Sigmoid colon (tissue), 4 donors: ENCODE measurements at regions not wholly inside any gene's neighbourhood (a gene's known extent, or its start where the extent isn't known, plus 50 kb on each side); places are given as distances from the start of the nearest gene placed in this dataset.
"Not testable (repeated sequence)": the region's sequence is repeated elsewhere in the genome, so short reads cannot be mapped to it uniquely, and the experiment has no call there.

Source experiments
- CTCF ChIP-seq, 4 experiments: fragments of 450-650 bp in 3 of 4; fragments of 200-600 bp in 1 of 4; IDR thresholded peaks; one replicate each; pipeline ENCODE4 v1.5.1; 2016 to 2019; ENCODE audit warnings: antibody characterized with exemption in 4 of 4, mild to moderate bottlenecking in 3 of 4, moderate library complexity in 2 of 4
- EP300 ChIP-seq, 4 donors: sonication (generic); formaldehyde crosslinking; IDR thresholded peaks; one replicate each; pipeline ENCODE4 v1.6.1; 2017; ENCODE audit warnings: antibody characterized with exemption in 4 of 4

DNA sequence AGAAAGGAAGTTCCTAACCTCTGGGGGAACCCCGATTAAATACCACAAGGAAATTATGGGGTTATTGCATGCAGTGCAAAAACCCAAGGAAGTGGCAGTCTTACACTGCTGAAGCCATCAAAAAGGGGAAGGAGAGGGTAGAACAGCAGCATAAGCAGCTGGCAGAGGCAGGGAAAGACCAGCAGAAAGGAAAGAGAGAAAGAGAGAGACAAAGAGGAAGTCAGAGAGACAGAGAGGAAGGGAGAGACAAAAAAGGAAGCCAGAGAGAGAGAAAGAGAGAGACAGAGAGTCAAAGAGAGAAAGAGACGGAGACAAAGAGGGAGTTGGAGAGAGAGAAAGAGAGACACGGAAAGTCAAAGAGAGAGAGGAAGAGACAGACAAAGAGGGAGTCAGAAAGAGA is 689.1 kb downstream of the TFAP2A start:
- not testable (repeated sequence) for TF ChIP-seq CTCF, EP300 (IDR thresholded peaks at IDR 0.05)
